Tongue (tissue), 1 donor: ENCODE measurements at regions not wholly inside any gene's neighbourhood (a gene's known extent, or its start where the extent isn't known, plus 50 kb on each side); places are given as distances from the start of the nearest gene placed in this dataset.
A peak's percentile ranks its signal among the peaks of the same experiment; 100 is the strongest.
"Not testable (repeated sequence)": the region's sequence is repeated elsewhere in the genome, so short reads cannot be mapped to it uniquely, and the experiment has no call there.

Experiments
- DNase-seq: peaks from one replicate; pipeline ENCODE4 v3.0.0-alpha.2; 2015

DNA sequence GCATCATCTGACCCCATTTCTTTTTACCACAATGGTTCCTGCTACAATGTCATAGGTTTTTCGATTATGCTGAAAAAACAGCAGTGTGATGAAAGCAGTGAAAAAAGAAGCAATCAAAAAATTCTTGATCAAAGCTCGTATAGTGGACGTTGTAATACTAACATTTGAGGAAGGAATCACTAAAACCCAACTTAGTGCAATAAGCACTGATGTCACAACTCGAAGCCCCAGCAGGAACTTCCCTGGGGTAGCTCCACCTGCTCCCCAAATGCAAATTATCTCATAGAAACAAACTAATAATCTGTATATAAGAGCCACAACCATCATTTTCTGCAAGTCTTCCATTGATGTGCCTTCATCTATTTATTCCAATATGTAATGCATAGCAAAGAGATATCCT is 285.6 kb upstream of the SGK1 start:
- DNase-seq: no peak

DNA sequence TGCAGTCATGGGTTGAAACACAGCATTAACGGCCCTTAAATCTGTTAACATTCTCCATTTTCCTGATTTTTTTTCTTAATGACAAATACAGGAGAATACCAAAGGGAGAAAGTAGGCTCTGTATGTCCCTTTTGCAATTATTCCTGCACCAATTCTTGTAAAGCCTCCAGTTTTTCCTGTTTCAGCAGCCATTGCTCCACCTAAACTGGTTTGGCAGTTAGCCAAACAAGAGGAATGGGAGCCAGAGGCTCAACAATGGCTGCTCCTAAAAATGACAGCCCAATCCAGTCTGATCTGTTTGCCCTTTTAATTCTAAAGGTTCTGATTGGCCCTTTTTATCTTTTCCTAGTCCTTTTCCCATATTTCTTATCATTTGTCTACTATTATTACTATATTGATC is 284.2 kb upstream of the SGK1 start:
- DNase-seq: no peak

GRCh38 chr6:134600671-134601070 is 282.8 kb upstream of the SGK1 start:
- DNase-seq: no peak

DNA sequence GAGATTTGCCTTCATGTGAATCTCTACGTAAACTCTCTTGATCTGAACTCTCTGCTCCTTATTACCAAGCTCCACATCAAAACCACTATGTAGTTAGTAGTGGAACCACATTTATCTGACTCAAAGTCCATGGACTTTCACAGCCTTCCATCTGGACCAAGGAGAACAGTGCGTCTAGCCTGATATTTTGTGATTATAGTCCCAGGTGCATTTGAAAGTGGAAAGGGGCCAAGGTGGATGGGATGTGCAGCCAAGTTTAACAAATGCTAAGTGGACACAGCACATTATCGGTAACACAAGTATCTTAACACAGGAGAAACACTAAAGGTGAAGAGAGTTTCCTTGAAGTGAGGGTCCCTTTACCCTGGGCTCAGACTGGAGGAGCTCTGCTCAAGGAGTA is 281.2 kb upstream of the SGK1 start:
- no peak for DNase-seq

GRCh38 chr6:134596191-134596590 is 278.3 kb upstream of the SGK1 start:
- DNase-seq: no peak

DNA sequence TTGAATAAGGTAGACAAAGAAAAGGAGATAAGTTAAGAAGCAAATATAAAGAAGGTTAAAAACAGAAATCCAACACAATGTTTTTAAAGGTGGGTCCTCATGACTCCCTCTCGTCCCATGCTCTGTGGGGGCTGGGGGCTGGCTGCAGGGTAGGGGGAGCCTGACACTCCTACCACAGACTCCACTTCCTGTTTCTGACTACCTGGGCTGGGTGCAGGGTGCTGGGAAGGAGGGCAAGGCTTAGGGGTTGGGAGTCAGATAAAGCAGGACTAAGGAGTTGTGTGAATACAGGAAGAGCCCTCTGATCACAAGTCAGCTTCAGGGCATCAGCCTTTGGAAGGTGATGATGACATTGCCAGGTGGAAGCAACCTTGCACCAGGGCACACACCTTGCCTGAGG is 277.0 kb upstream of the SGK1 start:
- no peak for DNase-seq

DNA sequence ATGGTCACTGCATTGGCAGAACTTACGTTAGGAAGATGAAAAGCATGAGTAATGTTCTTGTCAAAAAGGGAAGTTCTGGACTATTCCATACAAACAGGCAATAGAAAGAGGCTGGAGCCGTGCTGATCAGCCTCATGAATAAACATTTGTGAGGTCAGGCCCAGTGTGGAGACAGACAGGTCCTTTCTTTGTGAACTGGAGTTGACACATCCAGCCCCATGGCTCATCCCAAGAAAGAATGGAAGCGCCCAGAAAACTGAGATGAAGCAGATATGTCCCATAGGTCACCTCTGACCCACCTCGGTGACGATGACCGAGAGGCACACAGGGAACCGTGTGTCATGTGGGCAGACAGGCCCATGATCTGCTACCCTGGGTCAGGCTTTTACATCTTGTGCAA is 276.0 kb upstream of the SGK1 start:
- peak; percentile 9 for DNase-seq

DNA sequence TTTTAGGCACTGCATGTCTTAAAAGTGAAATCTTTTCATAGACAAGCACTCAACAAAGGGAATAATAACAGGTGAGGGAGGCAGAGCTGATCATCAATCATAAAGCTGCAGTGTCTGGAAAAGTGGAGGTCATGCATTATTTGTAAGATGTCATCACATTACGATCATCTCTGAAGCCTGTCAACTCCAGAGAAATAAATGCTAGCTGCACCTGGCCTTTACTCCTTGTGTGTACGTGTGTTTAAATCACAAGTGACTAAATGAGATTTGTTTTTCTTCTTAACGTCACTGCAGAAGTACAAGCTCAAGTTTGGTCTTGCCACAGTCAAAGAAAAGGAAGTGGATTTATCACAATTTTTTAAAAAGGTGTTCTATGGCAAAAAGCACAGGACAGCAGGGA is 275.5 kb upstream of the SGK1 start:
- DNase-seq: peak; percentile 38

- no peak for DNase-seq
These were observed 275.1 kb upstream of the SGK1 start for GRCh38 chr6:134593024-134593423.

- no peak for DNase-seq
These were observed 272.5 kb upstream of the SGK1 start for GRCh38 chr6:134590449-134590848.

DNA sequence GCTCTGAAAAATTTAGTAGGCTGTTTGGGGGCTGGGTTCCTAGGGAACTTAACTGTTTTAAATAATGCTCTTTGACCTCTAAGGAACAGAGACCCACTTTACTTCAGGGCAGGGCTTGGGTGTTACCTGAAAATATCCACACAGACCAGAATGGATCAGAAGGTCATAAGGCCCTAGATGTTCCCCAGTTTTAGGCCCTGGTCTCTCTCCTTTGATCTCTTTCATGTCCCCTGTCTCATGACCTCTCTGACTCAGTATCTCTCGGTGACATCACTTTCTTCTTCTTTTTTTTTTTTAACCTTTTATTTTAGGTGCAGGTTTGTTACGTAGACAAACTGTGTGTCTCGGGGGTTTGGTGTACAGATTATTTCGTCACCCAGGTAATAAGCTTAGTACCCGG is 272.1 kb upstream of the SGK1 start:
- DNase-seq: no peak

GRCh38 chr6:134589512-134589911 is 271.6 kb upstream of the SGK1 start:
- no peak for DNase-seq

- no peak for DNase-seq
These were observed 270.4 kb upstream of the SGK1 start for GRCh38 chr6:134588267-134588666.

DNA sequence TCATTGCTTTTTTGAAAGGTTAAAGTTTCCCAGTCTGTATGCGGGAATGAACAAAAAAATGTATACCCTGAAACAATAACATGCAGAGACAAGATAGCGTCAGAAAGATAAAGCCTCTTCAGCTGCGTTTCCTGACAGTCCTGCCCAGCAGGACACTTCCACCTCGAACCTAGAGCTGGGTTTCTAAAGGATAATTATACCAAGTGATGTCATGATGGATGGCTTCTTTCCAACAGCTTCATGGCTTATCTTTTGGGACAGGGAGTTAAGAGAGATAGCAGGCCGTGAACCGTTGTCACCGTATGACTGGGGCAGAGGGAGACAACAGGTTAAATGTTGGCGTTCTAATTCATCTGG is 267.6 kb upstream of the SGK1 start:
- no peak for DNase-seq

DNA sequence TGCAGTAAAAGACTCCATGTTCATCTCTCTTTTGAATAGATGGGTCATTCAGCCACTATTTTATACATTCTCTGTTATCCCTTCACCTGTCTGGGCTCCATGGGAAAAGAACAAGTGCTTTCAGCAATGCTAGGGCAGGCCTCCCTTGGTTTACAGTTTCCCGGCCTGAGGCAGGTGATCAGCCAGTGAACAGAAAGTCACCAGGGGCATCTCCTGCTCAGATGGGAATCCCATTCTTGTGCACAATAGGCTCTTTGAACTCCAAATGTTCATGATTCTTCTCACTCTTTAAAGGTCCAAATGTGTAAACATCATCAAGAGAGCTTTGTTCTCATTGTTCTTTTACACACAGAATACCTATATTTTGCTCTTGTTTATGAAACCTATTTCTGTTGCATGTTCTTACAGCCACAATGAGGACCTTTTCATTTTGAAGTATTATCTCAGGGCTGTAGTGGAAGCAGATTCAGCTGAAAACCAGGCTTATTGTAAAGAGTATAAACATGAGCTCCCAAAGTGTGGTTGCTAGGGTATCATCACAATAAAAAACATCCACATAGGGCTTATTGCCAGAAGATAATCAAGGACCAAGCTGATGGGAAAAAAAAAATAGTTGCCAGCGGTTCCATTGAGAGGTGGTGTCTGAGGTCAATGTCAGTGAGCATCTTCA is 267.1 kb upstream of the SGK1 start:
- DNase-seq: peak; percentile 2

GRCh38 chr6:134577998-134578397 is 260.1 kb upstream of the SGK1 start:
- DNase-seq: no peak

- no peak for DNase-seq
These were observed 257.3 kb upstream of the SGK1 start for GRCh38 chr6:134575221-134575620.

DNA sequence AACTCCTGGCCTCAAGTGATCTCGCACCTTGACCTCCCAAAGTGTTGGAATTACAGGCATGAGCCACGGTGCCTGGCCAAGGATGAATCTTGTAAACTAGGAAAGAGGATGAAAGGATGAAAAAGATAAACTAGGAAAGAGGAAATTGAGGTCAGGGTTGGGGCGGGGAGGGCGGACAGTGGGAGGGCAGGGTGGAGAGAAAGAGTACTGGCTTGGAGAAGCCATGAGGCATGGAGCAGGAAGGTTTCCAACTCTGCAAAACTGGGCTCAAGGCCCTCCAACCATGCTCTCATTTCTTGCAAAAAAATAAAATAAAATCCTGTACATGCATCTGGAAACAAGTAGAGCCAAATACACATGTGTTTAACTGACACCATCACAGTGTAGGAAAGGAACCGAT is 256.6 kb upstream of the SGK1 start:
- peak; percentile 5 for DNase-seq

DNA sequence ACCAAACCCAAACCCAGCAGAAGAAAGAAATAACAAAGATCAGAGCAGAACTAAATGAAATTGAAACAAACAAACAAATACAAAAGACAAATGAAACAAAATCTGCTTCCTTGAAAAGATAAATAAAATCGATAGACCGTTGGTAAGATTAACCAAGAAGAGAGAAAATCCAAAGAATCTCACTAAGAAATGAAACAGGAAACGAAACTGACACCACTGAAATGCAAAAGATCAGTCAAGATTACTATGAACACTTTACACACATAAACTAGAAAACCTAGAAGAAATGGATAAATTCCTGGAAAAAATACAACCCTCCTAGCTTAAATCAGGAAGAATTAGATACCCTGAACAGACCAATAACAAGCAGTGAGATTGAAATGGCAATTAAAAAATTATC is 252.1 kb upstream of the SGK1 start:
- DNase-seq: not testable (repeated sequence)

GRCh38 chr6:134564705-134565104 is 246.8 kb upstream of the SGK1 start:
- no peak for DNase-seq

DNA sequence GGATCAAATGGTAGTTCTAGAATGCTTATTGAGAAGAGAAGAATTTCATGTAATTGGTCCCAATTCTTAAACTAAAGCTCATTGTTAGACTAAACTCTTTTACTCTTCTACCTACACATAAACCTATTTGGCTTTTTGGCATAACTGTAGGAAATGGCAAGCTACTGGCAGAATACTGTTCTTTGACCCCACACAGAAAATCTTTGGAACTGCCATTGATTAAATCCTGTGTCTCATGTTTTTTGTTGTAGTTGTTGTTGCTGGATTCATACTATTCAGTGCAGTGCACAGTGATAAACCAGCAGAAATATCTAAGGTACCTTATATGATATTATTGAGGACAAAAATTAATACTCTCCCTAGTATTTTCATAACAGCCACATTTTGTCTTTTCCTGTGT is 242.1 kb upstream of the SGK1 start:
- DNase-seq: no peak

DNA sequence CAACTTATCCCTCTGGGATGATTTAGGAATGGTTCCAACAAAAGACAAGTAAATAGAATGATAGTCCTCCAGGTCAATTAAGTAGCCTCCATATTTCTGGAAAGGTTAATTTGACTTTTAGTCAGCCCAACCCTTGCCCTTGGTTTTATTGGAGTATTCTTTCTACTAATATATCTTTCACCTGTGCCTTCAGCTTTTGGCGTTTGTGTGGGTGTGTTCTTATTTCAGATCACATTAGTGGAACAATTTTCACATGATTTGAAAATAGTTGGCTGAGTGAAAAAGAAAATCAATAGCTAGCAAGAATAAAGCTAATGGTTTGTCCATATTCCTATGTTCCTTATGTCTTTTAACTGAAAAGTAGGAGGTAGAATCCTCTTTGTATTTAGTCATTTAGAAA is 239.6 kb upstream of the SGK1 start:
- DNase-seq: no peak

GRCh38 chr6:134555672-134556071 is 237.8 kb upstream of the SGK1 start:
- DNase-seq: no peak

- no peak for DNase-seq
These were observed 236.0 kb upstream of the SGK1 start for GRCh38 chr6:134553936-134554335.
